ENCODE measurements at regions not wholly inside any gene's neighbourhood (a gene's known extent, or its start where the extent isn't known, plus 50 kb on each side); places are given as distances from the start of the nearest gene placed in this dataset.
"Not testable (repeated sequence)": the region's sequence is repeated elsewhere in the genome, so short reads cannot be mapped to it uniquely, and the experiment has no call there.

DNA sequence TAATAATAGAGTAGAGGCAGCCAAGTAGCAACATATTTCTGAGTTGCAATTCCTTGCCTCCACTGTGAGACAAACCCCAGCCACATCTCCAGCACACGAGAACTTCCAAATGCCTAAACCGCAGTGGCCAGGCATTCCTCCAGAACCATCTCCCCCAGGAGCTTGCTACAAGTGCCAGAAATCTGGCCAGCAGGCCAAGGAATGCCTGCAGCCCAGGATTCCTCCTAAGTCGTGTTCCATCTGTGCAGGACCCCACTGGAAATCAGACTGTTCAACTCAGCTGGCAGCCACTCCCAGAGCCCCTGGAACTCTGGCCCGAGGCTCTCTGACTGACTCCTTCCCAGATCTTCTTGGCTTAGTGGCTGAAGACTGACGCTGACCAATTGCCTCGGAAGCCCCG, 937.2 kb upstream of the HS3ST1 start:
- not testable (repeated sequence) for H3K27me3 Mint-ChIP-seq; H3K36me3 Mint-ChIP-seq (ENCODE audit: insufficient read depth); H3K27ac Mint-ChIP-seq; H3K4me3 Mint-ChIP-seq; DNase-seq; H3K4me1 Mint-ChIP-seq (ENCODE audit: low read depth in 2 of 2); ATAC-seq (replicated peaks)
- peaks cover 17 to 18% of the 10 kb centered on the region in 2 donors for H3K9me3 Mint-ChIP-seq

DNA sequence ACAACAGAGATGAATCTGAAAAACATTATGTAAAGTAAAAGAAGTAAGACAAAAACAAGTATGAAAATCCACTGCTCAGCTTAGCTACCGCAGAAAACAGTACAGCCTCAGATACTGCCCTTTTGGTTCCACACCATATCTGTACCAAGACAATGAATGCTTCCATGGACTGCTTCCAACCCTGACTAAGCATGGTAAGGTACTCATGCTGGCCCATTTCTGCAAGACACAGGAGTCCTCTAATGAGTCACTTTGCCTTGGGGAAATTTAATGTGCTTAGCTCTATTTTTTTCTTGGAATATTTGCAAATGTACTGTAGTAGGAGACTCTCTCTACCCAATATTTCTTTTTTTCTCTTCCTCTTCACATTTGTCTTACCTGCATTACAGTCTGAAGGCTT, 931.7 kb upstream of the HS3ST1 start:
- no peaks in the 10 kb centered on the region for H3K4me1 Mint-ChIP-seq (ENCODE audit: low read depth in 2 of 2)
- peaks cover 21% of the 10 kb centered on the region in 2 donors for H3K9me3 Mint-ChIP-seq
- DNase-seq (no peak), ATAC-seq (replicated peaks) (no peak)
- no peak overlapping the region for H3K27ac Mint-ChIP-seq
- no peak overlapping the region for H3K4me3 Mint-ChIP-seq
- no peaks in the 10 kb centered on the region for H3K36me3 Mint-ChIP-seq (ENCODE audit: insufficient read depth)
- no peaks in the 10 kb centered on the region for H3K27me3 Mint-ChIP-seq

DNA sequence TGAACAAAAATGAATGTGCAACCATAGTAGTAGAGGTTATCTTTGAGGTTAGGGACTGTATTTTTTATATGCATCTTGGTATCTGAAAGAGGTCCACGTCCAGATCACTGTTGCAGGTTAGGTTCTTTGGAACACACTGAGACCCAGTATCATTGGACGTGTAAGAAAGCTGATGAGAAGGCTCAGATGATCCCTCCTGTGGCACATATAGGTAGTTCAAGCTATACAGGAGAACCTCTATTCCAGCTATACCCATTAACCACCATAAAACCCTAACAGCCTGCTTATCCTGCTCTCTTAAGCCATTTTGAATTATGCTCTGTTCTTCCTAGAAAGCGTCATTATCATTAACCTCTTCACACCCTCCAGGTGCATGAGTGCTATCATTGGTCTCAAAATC, 930.7 kb upstream of the HS3ST1 start:
- Mint-ChIP-seq H3K4me3 (no peak overlapping the region), H3K27ac (no peak overlapping the region), H3K36me3 (ENCODE audit: insufficient read depth) (no peaks in the 10 kb centered on the region), H3K27me3 (no peaks in the 10 kb centered on the region), H3K4me1 (ENCODE audit: low read depth in 2 of 2) (no peaks in the 10 kb centered on the region), H3K9me3 (peaks cover 12 to 15% of the 10 kb centered on the region in 2 donors)
- DNase-seq = no peak
- no peak for ATAC-seq (replicated peaks)

- not testable (repeated sequence) for H3K4me3 Mint-ChIP-seq; ATAC-seq (replicated peaks); DNase-seq; H3K4me1 Mint-ChIP-seq (ENCODE audit: low read depth in 2 of 2); H3K27ac Mint-ChIP-seq; H3K36me3 Mint-ChIP-seq (ENCODE audit: insufficient read depth); H3K27me3 Mint-ChIP-seq; H3K9me3 Mint-ChIP-seq
Observed at GRCh38 chr4:12333083-12333482, 904.4 kb upstream of the HS3ST1 start.

GRCh38 chr4:12324965-12325364, 896.3 kb upstream of the HS3ST1 start:
- DNase-seq (no peak), ATAC-seq (replicated peaks) (no peak)
- no peaks in the 10 kb centered on the region for H3K36me3 Mint-ChIP-seq (ENCODE audit: insufficient read depth)
- H3K9me3 Mint-ChIP-seq = peaks cover 0 to 9% of the 10 kb centered on the region in 2 donors
- H3K27me3 Mint-ChIP-seq = no peaks in the 10 kb centered on the region
- no peak overlapping the region for H3K4me3 Mint-ChIP-seq
- H3K4me1 Mint-ChIP-seq (ENCODE audit: low read depth in 2 of 2) = no peaks in the 10 kb centered on the region
- no peak overlapping the region for H3K27ac Mint-ChIP-seq

DNA sequence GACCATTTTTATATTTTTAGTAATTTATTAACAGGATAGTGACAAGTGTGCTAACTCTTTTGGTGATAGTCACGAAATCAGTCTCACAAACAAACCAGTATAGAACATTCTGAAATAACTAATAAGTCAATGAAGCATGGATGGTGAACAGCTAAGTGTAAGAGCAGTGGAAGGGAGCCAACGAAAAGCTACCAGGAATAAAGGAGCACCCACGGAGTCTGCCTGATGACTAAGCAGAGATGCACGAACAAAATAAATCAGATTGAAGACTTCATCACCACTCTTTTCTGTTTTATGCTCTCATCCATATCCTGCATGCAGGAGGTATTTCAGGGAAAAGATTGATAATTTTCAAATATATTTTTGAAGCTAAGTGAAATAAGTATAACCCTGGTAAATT, 891.1 kb upstream of the HS3ST1 start:
- Mint-ChIP-seq H3K27ac (no peak overlapping the region), H3K4me3 (no peak overlapping the region), H3K9me3 (peaks cover 0 to 3% of the 10 kb centered on the region in 2 donors), H3K27me3 (no peaks in the 10 kb centered on the region), H3K4me1 (ENCODE audit: low read depth in 2 of 2) (no peaks in the 10 kb centered on the region), H3K36me3 (ENCODE audit: insufficient read depth) (no peaks in the 10 kb centered on the region)
- no peak for ATAC-seq (replicated peaks)
- no peak for DNase-seq

DNA sequence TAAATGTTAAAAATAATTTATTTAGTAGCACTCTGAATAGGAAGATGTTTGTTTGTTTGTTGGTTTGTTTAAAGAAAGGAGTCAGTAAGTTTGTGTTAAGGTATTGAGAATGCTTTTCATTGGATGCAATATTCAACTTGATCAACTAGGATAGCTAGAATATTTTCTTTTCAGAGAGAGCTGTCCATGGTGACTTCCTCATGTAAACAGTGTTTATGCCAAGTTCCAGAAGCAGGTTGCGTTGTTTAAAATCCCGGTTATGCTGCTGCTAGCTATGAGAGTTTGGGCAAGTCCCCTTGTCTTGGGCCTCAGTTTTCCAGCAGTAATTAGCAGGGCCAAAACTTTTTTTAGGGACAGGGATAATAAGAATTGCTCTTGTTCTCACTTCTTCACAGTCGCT, 876.2 kb upstream of the HS3ST1 start:
- no peaks in the 10 kb centered on the region for H3K36me3 Mint-ChIP-seq (ENCODE audit: insufficient read depth)
- no peaks in the 10 kb centered on the region for H3K27me3 Mint-ChIP-seq
- no peak overlapping the region for H3K27ac Mint-ChIP-seq
- DNase-seq (no peak), ATAC-seq (replicated peaks) (no peak)
- no peaks in the 10 kb centered on the region for H3K4me1 Mint-ChIP-seq (ENCODE audit: low read depth in 2 of 2)
- peaks cover 0 to 9% of the 10 kb centered on the region in 2 donors for H3K9me3 Mint-ChIP-seq
- no peak overlapping the region for H3K4me3 Mint-ChIP-seq

DNA sequence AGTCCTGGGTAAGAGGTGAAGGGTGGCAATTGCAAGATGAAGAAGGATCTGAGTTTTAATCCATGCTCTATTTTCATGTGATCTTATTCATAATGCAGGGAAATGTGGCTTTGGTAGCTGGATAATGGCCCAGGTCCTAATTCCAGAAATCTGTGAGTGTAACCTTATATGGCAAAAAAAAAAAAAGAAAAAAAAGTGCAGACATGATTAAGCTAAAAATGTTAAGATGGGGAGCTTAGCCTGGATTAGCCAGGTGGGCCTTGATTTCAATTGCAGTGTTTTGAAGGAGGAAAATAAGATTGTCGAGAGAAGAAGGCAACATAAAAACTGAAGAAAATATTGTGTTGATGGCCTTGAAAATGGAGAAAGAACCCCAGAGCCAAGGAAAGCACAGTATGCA, 867.7 kb upstream of the HS3ST1 start:
- H3K9me3 Mint-ChIP-seq = peaks cover 7 to 29% of the 10 kb centered on the region in 2 donors
- H3K27ac Mint-ChIP-seq = no peak overlapping the region

GRCh38 chr4:12293906-12294525, 865.3 kb upstream of the HS3ST1 start:
- no peaks in the 10 kb centered on the region for H3K4me1 Mint-ChIP-seq (ENCODE audit: low read depth in 2 of 2)
- ATAC-seq (replicated peaks) (no peak), DNase-seq (no peak)
- no peak overlapping the region for H3K27ac Mint-ChIP-seq
- no peaks in the 10 kb centered on the region for H3K27me3 Mint-ChIP-seq
- no peaks in the 10 kb centered on the region for H3K36me3 Mint-ChIP-seq (ENCODE audit: insufficient read depth)
- peaks cover 5 to 29% of the 10 kb centered on the region in 2 donors for H3K9me3 Mint-ChIP-seq
- no peak overlapping the region for H3K4me3 Mint-ChIP-seq

More for the DNA sequence above, 867.7 kb upstream of the HS3ST1 start:
- ATAC-seq (replicated peaks) = no peak
- Mint-ChIP-seq H3K27me3 (no peaks in the 10 kb centered on the region), H3K36me3 (ENCODE audit: insufficient read depth) (no peaks in the 10 kb centered on the region), H3K4me3 (no peak overlapping the region), H3K4me1 (ENCODE audit: low read depth in 2 of 2) (no peaks in the 10 kb centered on the region)
- DNase-seq = no peak

DNA sequence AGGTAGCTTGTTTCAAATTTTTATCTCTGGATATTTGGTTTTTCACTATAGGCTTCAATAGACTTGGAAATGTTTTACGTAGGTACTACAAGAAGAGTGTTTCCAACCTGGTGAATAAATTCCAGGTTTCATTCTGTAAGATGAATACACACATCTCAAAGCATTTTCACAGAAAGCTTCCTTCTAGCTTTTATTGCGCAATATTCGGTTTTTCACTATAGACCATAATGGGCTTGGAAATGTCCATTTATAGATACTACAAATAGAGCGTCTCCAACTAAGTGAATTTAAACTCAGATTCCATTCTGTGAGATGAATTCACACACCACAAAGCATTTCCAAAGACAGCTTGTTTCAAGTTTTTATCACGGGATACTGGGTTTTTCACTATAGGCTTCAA, 857.7 kb upstream of the HS3ST1 start:
- no peaks in the 10 kb centered on the region for H3K27me3 Mint-ChIP-seq
- H3K36me3 Mint-ChIP-seq (ENCODE audit: insufficient read depth) = no peaks in the 10 kb centered on the region
- DNase-seq = no peak
- no peak for ATAC-seq (replicated peaks)
- peaks cover 0 to 1% of the 10 kb centered on the region in 2 donors for H3K9me3 Mint-ChIP-seq
- no peak overlapping the region for H3K27ac Mint-ChIP-seq
- H3K4me1 Mint-ChIP-seq (ENCODE audit: low read depth in 2 of 2) = no peaks in the 10 kb centered on the region
- H3K4me3 Mint-ChIP-seq = no peak overlapping the region

- H3K27me3 Mint-ChIP-seq = no peaks in the 10 kb centered on the region
- H3K4me1 Mint-ChIP-seq (ENCODE audit: low read depth in 2 of 2) = no peaks in the 10 kb centered on the region
- DNase-seq (no peak), ATAC-seq (replicated peaks) (no peak)
- no peaks in the 10 kb centered on the region for H3K36me3 Mint-ChIP-seq (ENCODE audit: insufficient read depth)
- no peak overlapping the region for H3K4me3 Mint-ChIP-seq
- H3K27ac Mint-ChIP-seq = no peak overlapping the region
- H3K9me3 Mint-ChIP-seq = peaks cover 0 to 2% of the 10 kb centered on the region in 2 donors
Observed at GRCh38 chr4:12270546-12270945, 841.9 kb upstream of the HS3ST1 start.

GRCh38 chr4:12265554-12265953, 836.9 kb upstream of the HS3ST1 start:
- Mint-ChIP-seq H3K4me3 (no peak overlapping the region), H3K27ac (no peak overlapping the region), H3K36me3 (ENCODE audit: insufficient read depth) (no peaks in the 10 kb centered on the region), H3K9me3 (peaks cover 3 to 8% of the 10 kb centered on the region in 2 donors), H3K27me3 (no peaks in the 10 kb centered on the region), H3K4me1 (ENCODE audit: low read depth in 2 of 2) (no peaks in the 10 kb centered on the region)
- ATAC-seq (replicated peaks) (no peak), DNase-seq (no peak)

- Mint-ChIP-seq H3K9me3 (peaks cover 4 to 17% of the 10 kb centered on the region in 2 donors), H3K4me3 (no peak overlapping the region), H3K27ac (no peak overlapping the region), H3K36me3 (ENCODE audit: insufficient read depth) (no peaks in the 10 kb centered on the region), H3K4me1 (ENCODE audit: low read depth in 2 of 2) (no peaks in the 10 kb centered on the region), H3K27me3 (no peaks in the 10 kb centered on the region)
- DNase-seq (no peak), ATAC-seq (replicated peaks) (no peak)
Observed at GRCh38 chr4:12260453-12260852, 831.8 kb upstream of the HS3ST1 start.

GRCh38 chr4:12244973-12245372, 816.3 kb upstream of the HS3ST1 start:
- DNase-seq (no peak), ATAC-seq (replicated peaks) (no peak)
- H3K36me3 Mint-ChIP-seq (ENCODE audit: insufficient read depth) = no peaks in the 10 kb centered on the region
- H3K4me1 Mint-ChIP-seq (ENCODE audit: low read depth in 2 of 2) = no peaks in the 10 kb centered on the region
- no peaks in the 10 kb centered on the region for H3K27me3 Mint-ChIP-seq
- H3K9me3 Mint-ChIP-seq = peaks cover 3 to 12% of the 10 kb centered on the region in 2 donors
- no peak overlapping the region for H3K27ac Mint-ChIP-seq
- no peak overlapping the region for H3K4me3 Mint-ChIP-seq

DNA sequence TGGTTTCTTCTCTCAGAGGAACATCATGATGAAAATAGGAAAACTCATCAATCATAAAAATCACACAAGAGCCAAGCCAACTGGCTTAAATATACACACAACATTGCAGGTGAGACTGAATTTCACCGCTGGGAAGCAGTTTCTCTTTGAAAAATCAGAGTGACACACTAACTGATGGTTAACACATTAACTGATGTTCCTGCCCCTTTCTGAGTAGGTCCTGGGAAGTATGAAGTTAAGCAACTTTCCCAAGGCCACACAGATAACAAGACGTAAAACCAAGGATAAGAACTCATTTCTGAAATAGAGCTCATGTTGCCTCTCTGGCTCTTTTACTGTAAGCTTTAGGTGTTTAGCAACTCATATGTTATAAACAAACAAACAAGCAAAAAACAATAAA, 813.7 kb upstream of the HS3ST1 start:
- Mint-ChIP-seq H3K27ac (no peak overlapping the region), H3K36me3 (ENCODE audit: insufficient read depth) (no peaks in the 10 kb centered on the region), H3K4me1 (ENCODE audit: low read depth in 2 of 2) (no peaks in the 10 kb centered on the region), H3K4me3 (no peak overlapping the region), H3K27me3 (no peaks in the 10 kb centered on the region), H3K9me3 (peaks cover 7 to 12% of the 10 kb centered on the region in 2 donors)
- DNase-seq (no peak), ATAC-seq (replicated peaks) (no peak)
